ENCODE measurements at regions not wholly inside any gene's neighbourhood (a gene's known extent, or its start where the extent isn't known, plus 50 kb on each side); places are given as distances from the start of the nearest gene placed in this dataset.

DNA sequence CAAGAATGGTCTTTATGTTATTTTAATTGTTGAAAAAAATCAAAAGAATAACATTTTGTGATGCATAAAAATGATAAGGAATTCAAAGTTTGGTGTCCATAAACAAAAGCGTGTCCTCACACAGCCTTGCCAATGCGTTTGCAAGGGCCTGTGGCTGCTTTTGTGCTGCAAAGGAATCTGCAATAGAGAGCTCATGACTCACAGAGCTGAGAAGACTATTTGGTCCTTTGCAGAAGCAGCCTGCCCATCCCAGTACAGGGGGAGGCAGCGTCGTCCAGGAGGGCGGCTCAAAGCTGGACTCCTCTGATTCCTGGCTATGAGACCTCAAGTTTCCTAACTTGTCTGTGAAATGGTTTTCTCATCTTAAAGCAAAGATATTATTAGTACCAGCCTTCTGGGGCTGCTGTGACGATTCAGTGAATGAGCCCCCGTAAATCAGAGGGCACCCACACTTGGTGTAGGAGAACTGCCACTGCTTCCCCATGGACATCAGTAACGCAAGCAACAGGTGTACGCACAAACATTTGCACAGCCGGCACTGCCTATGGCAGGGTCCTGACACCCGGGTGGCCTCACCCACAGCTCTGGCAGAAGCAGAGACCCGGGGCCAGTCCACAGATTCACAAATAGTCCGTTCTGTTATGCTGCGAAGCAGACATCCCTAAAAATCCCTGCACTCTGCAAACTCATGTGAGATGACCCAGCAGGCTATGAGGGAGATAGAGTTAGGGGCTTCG, 70.6 kb upstream of the ASAP2 start:
- Histone ChIP-seq H3K27me3 (no peaks in the 10 kb centered on the region), H3K9me3 (peaks cover 0 to 18% (median 2%) of the 10 kb centered on the region in 4 donors), H3K4me3 (no peak overlapping the region), H3K36me3 (no peaks in the 10 kb centered on the region), H3K27ac (peak overlapping the region; percentile 43 to 86 (median 71)), H3K4me1 (peaks cover 4 to 27% (median 7%) of the 10 kb centered on the region in 4 donors)
- TF ChIP-seq POLR2A (IDR thresholded peaks at IDR 0.05) (no peak), EP300 (IDR thresholded peaks at IDR 0.05) (no peak), POLR2AphosphoS5 (IDR thresholded peaks at IDR 0.05) (no peak)
- TF ChIP-seq, protein P1, sequence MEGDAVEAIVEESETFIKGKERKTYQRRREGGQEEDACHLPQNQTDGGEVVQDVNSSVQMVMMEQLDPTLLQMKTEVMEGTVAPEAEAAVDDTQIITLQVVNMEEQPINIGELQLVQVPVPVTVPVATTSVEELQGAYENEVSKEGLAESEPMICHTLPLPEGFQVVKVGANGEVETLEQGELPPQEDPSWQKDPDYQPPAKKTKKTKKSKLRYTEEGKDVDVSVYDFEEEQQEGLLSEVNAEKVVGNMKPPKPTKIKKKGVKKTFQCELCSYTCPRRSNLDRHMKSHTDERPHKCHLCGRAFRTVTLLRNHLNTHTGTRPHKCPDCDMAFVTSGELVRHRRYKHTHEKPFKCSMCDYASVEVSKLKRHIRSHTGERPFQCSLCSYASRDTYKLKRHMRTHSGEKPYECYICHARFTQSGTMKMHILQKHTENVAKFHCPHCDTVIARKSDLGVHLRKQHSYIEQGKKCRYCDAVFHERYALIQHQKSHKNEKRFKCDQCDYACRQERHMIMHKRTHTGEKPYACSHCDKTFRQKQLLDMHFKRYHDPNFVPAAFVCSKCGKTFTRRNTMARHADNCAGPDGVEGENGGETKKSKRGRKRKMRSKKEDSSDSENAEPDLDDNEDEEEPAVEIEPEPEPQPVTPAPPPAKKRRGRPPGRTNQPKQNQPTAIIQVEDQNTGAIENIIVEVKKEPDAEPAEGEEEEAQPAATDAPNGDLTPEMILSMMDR (IDR thresholded peaks at IDR 0.05): no peak
- DNase-seq: no peak
- intact Hi-C loops (cut with DNase I; ENCODE audit: low total_unique reads): loop anchor here (5.0 kb wide), 1 partner anchor 259 kb away; no protein-coding TSS in a partner anchor
- 70 to 80% (median 74%) methylated on average over 15 of the region's 15 CpGs for WGBS, 5 donors

DNA sequence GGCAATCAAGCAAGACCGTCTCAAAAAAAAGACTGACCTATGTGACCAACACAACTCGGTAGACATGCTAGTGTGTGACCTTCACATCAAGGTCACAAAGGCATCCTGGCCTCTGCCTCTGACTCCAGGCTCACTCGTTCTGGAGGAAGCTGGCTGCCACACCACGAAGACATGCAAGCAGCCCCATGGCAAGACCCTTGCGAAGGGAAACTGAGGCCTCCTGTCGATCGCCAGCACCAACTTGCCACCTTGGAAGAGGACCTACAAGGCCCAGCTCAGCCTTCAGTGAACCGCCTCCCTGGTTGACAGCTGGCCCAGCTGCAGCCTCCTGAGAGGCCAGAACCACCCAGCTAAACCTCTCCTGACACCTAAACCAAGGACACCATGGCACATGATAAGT, 79.3 kb upstream of the ASAP2 start:
- WGBS, 5 donors: 94 to 96% (median 96%) methylated on average over 3 to 8 of the region's 8 CpGs
- H3K27me3 ChIP-seq: no peaks in the 10 kb centered on the region

DNA sequence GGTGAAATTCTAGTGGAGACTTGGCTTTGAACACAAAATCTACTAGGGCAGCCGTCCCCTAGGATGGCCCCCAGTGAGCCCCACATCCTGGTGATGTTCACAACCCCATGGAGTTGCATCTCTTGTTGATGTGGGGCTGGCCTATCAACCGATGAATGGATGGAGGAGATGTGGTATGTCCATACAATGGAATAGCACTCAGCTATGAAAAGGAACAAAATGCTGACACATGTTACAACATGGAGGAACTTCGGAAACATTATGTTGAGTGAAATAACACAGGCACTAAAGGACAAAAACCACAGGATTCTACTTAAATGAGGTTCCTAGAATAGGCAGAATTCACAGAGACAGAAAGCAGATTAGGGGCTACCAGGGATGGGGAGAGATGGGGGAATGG, 80.1 kb upstream of the ASAP2 start:
- Histone ChIP-seq H3K4me3 (no peak overlapping the region), H3K36me3 (no peaks in the 10 kb centered on the region), H3K27me3 (no peaks in the 10 kb centered on the region), H3K27ac (no peak overlapping the region), H3K4me1 (no peaks in the 10 kb centered on the region), H3K9me3 (peaks cover 0 to 6% (median 2%) of the 10 kb centered on the region in 4 donors)
- 94 to 97% (median 95%) methylated on average over 3 of the region's 3 CpGs for WGBS, 5 donors
- TF ChIP-seq, protein P1 (IDR thresholded peaks at IDR 0.05): no peak
- intact Hi-C loops (cut with DNase I; ENCODE audit: low total_unique reads): no loop called here
- no peak for DNase-seq

More for the DNA sequence above, 79.3 kb upstream of the ASAP2 start:
- H3K36me3 ChIP-seq: no peaks in the 10 kb centered on the region
- intact Hi-C loops (cut with DNase I; ENCODE audit: low total_unique reads): no loop called here
- H3K9me3 ChIP-seq: peaks cover 0 to 6% (median 2%) of the 10 kb centered on the region in 4 donors
- TF ChIP-seq POLR2A (IDR thresholded peaks at IDR 0.05) (no peak), EP300 (IDR thresholded peaks at IDR 0.05) (no peak), POLR2AphosphoS5 (IDR thresholded peaks at IDR 0.05) (no peak)
- TF ChIP-seq, protein P1 (IDR thresholded peaks at IDR 0.05): no peak
- H3K4me1 ChIP-seq: no peaks in the 10 kb centered on the region
- no peak overlapping the region for H3K27ac ChIP-seq
- no peak overlapping the region for H3K4me3 ChIP-seq
- DNase-seq: no peak

DNA sequence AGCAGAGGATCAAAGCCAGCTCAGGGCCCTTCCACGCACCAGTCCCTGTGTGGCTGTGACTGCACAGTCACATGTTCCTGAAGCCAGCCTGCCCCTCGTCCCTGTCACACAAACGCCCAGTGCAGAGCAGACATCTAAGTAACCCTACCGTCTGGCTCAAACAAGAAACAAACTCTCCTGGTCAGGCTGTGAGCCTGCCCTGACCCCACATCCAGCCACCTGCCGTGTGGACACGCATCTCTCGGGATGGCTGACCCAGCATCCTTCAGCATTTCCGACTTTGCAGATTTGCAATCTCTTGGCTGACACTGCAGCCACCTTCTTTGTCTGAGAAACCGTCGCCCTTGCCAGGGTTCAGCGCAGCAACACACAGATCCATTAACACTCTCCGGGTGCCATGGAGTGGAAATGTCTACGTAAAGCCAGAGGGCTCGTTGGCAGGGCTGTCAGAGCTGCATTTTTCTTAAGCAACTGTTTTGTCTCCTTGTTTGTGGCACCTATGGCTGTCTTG, 82.3 kb upstream of the ASAP2 start:
- no peak overlapping the region for H3K4me3 ChIP-seq
- no peaks in the 10 kb centered on the region for H3K27me3 ChIP-seq
- H3K27ac ChIP-seq: no peak overlapping the region
- no peaks in the 10 kb centered on the region for H3K4me1 ChIP-seq
- 73 to 76% (median 74%) methylated on average over 14 of the region's 14 CpGs for WGBS, 5 donors
- DNase-seq: no peak
- no peaks in the 10 kb centered on the region for H3K36me3 ChIP-seq
- TF ChIP-seq, protein P1 (IDR thresholded peaks at IDR 0.05): no peak
- no peak for TF ChIP-seq EP300 (IDR thresholded peaks at IDR 0.05)
- TF ChIP-seq POLR2AphosphoS5 (IDR thresholded peaks at IDR 0.05): no peak
- no peak for TF ChIP-seq POLR2A (IDR thresholded peaks at IDR 0.05)
- H3K9me3 ChIP-seq: peaks cover 0 to 6% (median 2%) of the 10 kb centered on the region in 4 donors
- intact Hi-C loops (cut with DNase I; ENCODE audit: low total_unique reads): no loop called here

Data from stomach (tissue), 8 donors.